NCI-H1694 (cell line): ENCODE measurements at regions not wholly inside any gene's neighbourhood (a gene's known extent, or its start where the extent isn't known, plus 50 kb on each side); places are given as distances from the start of the nearest gene placed in this dataset.
"Not testable (repeated sequence)": the region's sequence is repeated elsewhere in the genome, so short reads cannot be mapped to it uniquely, and the experiment has no call there.

Experiments
- DNase-seq: peaks from one replicate; lab custom pipeline; 2025; lab: John Stamatoyannopoulos, UW

DNA sequence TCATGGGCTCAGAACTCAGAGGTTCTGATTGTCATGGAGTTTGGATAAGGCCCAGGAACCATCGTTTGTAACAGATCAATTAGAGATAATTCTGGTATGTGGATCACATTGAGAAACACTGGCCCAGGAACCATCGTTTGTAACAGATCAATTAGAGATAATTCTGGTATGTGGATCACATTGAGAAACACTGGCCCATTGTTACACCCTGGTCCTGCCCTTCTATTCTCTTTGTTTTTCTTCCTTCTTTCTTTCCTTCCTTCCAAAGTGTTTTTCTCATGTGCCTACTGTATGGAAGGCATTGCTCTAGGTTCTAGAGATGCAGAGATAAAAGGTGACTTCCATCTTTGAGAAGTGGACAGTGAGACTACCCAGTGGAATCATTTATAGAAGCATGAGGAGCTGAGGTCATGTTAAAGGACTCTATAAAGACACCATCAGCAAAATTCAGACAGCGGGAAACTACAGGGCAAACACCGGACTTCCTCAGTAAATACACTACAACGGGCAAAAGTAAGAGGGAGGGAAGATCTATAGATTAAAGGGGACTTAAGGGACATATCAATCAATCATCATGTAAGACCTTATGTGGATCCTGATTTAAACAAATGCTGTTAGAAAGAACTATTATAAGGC lies 153.8 kb downstream of the UNC5CL start:
- no peak for DNase-seq

DNA sequence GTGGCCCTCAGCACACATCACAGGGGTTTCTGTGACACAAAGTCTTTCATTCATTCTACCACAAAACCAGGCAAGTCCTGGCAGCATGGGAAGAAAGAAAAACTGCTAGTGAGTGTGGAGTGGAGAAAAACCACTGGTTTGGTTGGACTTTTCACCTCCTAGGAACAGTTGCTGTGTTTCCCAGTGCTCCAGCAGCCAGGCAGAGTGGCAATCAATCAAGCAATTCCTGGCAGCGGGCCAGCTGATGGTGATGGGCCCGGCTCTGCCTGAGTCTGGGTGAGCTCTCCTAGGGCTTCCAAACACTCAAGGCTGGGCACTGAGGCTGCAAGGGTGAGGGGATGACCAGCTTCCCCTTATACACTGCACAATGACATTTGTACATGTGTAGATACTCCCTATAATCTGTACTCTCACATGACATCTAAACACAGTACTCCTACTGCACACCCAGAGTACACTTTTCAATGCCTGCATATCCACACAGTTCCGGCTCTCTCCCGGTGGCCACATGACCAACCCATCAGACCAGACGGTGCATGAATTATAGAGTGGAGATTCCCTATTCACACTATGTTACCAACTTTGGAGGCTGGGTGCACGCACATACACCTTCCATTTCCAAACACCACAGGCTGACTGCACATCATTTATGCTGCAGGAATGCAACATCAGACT lies 156.6 kb downstream of the UNC5CL start:
- DNase-seq: peak; percentile 22

DNA sequence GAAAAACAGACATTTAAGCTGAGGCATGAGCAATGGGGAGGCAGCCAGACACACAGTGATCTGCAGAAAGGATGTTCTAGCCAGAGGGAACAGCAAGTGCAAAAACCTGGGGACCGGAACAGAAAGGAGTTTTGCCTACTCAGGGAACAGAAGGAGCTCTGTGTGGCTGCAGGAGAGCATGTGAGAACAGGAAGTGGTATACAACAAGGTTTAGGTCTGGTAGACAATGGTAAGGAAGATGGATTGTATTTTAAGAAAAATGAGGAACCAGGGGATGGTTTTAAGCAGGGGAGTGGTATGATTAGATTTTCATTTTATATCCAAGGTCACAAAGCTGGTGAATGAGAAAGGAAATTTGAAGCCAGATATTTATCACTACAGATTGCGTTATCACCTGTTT lies 157.5 kb downstream of the UNC5CL start:
- DNase-seq: no peak

- DNase-seq: no peak
These were observed 158.1 kb downstream of the UNC5CL start for GRCh38 chr6:40880906-40881305.

DNA sequence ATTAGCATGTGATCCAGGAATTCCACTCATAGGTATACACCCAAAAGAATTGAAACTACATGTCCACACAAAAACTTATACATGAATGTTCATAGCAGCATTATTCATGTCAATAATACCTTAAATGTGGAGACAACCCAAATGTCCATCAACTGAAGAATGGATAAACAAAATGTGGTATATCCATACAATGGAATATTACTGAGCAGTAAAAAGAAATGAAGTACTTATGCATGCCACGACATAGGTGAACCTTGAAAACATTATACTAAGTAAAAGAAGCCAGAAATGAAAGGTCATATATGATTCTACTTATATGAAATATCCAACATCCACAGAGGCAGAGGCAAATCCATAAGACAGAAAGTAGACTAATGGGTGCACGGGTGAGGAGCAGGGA lies 159.9 kb downstream of the UNC5CL start:
- no peak for DNase-seq

DNA sequence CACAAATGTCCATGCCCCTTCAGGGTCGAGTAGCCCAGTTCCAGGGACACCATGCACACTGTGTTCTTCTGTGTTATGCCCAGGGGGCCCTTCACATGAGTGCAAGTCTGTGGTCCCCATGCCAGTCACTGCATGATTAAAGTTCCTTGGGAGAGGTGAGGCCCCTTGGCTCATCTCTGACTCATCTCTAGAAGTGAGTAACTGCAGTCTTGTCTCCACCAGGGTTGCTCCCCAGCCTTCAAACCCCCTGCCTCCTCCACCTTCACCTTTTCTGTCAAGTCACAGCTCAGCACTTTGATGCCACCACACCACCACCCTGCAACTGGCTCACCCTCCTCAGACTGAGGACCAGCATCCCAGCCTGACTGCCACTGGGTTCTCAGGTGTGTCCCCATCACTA lies 161.7 kb downstream of the UNC5CL start:
- no peak for DNase-seq

GRCh38 chr6:40876336-40876735 lies 162.7 kb downstream of the UNC5CL start:
- DNase-seq: no peak

- no peak for DNase-seq
These were observed 164.5 kb downstream of the UNC5CL start for GRCh38 chr6:40874495-40874894.

- DNase-seq: no peak
These were observed 167.6 kb downstream of the UNC5CL start for GRCh38 chr6:40871424-40871823.

DNA sequence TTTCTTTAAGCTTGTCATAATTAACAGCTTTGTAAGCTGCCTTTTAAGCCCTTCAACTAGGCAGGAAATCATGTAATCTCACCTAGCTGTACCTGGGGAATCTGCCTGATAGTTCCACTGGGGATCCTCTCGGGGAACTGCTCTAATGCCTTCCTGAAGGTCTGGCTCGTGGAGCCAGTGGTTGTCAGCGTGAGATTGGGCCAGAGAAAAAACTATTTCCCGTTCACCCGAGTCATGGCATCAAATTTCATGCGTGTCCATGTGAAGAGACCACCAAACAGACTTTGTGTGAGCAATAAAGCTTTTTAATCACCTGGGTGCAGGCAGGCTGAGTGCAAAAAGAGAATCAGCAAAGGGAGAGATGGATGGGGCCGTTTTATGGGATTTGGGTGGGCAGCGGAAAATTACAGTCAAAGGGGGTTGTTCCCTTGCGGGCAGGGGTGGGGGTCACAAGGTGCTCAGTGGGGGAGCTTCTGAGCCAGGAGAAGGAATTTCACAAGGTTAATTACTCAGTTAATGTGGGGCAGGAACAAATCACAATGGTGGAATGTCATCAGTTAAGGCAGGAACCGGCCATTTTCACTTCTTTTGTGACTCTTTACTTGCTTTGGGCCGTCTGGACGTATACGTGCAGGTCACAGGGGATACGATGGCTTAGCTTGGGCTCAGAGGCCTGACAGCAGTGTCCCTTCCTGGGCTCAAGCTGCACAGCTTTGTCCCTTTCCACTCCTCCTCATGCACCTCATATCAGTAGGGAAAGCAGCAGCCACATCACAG lies 170.7 kb downstream of the UNC5CL start:
- DNase-seq: not testable (repeated sequence)

DNA sequence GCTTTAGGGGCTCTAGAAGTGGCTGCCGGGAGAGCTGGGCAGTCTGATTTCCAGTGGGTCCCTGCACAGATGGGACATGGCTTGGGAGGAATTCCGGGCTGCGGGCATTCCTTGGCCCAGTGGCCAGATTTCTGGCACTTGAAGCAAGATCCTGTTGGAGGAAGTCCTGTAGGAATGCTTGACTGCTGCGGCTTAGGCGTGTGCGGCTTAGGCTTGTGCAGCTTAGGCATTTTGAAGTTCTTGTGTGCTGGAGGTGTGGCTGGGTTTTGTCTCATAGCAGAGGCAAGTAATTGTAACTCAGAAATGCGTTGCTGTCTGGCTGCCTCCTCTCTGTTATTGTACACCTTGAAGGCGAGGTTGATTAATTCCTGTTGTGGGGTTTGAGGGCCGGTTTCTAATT lies 171.5 kb downstream of the UNC5CL start:
- DNase-seq: not testable (repeated sequence)

- DNase-seq: not testable (repeated sequence)
These were observed 173.8 kb downstream of the UNC5CL start for GRCh38 chr6:40865259-40865658.

GRCh38 chr6:40860443-40860842 lies 178.6 kb downstream of the UNC5CL start:
- no peak for DNase-seq

GRCh38 chr6:40856271-40856670 lies 182.8 kb downstream of the UNC5CL start:
- DNase-seq: no peak

- DNase-seq: no peak
These were observed 183.7 kb downstream of the UNC5CL start for GRCh38 chr6:40855168-40855880.

GRCh38 chr6:40854592-40854991 lies 184.4 kb downstream of the UNC5CL start:
- no peak for DNase-seq

DNA sequence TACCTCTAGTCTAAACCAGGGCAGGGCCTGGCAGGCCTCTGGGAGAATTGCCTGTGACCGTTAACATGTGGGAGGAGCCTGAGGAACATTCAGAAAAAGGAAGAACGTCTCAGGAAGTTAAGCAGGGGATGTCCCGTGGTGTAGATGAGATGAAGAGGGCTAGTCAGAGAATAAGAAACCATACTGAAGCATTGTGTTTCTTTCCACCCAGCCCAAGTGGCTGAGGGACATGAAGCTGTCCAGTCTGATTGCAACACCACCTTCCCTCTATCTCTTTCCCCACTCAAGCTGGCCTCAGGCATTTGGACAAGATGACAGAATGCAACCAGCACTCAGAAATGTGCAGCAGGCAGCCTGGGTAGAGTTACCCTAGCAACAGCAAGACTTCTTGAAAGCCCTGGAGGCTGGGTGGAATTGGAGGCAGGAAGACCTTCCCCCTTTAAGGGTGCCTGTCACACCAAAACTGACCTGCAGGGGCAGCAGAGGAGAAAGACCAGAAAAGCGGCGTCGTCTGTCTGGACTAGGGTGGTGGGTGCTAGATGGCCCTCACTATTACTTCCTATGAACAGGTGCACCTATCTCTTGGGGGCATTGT lies 186.1 kb downstream of the UNC5CL start:
- no peak for DNase-seq

GRCh38 chr6:40849546-40849945 lies 189.5 kb downstream of the UNC5CL start:
- DNase-seq: no peak

GRCh38 chr6:40848868-40849514 lies 190.0 kb downstream of the UNC5CL start:
- DNase-seq: no peak

GRCh38 chr6:40848038-40848437 lies 191.0 kb downstream of the UNC5CL start:
- no peak for DNase-seq

- DNase-seq: peak; percentile 13
These were observed 193.5 kb downstream of the UNC5CL start for GRCh38 chr6:40845553-40845952.

- DNase-seq: no peak
These were observed 194.8 kb downstream of the UNC5CL start for GRCh38 chr6:40844246-40844645.
